ENCODE measurements at regions not wholly inside any gene's neighbourhood (a gene's known extent, or its start where the extent isn't known, plus 50 kb on each side); places are given as distances from the start of the nearest gene placed in this dataset.

- no TSS peak for BruUV-seq (replicated peaks)
- no peaks in the 10 kb centered on the region for H3K36me3 ChIP-seq (ENCODE audit: control insufficient read depth in 2 of 2, extremely low read depth in 1 of 2, insufficient read depth in 2 of 2, low read length in 2 of 2)
- POLR2A ChIA-PET: no interaction called here
- CTCF ChIA-PET: interaction anchor here (1.3 to 2.0 kb wide), 3 partner anchors 137 to 303 kb away, joined by 3 to 8 read pairs (median 6); no protein-coding TSS in a partner anchor
- DNase-seq (ENCODE audit: low read depth, low spot score): peak; percentile 66
- H3K4me2 ChIP-seq (ENCODE audit: insufficient read depth, low read length): peak overlapping the region; percentile 27
- no peaks in the 10 kb centered on the region for H3K79me2 ChIP-seq (ENCODE audit: control insufficient read depth, insufficient read depth, low read length)
- intact Hi-C loops (cut with micrococcal nuclease) (no loop called here), dilution Hi-C loops (cut with MboI; ENCODE audit: extremely low pct_ligation_motif_present, low sequenced_read_pairs) (no loop called here)
- TF ChIP-seq CTCF (IDR thresholded peaks at IDR 0.05; ENCODE audit: extremely low read depth in 1 of 2, insufficient read depth in 1 of 2, low read depth in 1 of 2, low read length in 2 of 2) (no peak), MYC (IDR thresholded peaks at IDR 0.05; ENCODE audit: low read depth, low read length) (no peak), POLR2A (IDR thresholded peaks at IDR 0.05; ENCODE audit: low read depth, low read length) (no peak), POLR2AphosphoS5 (IDR thresholded peaks at IDR 0.05; ENCODE audit: insufficient read depth, low read depth, low read length) (no peak), GATA2 (IDR thresholded peaks at IDR 0.05; ENCODE audit: insufficient read depth, insufficient read length, low read depth, low read length) (no peak), FOS (IDR thresholded peaks at IDR 0.05; ENCODE audit: borderline replicate concordance, insufficient read depth, low read length) (no peak), JUN (IDR thresholded peaks at IDR 0.05; ENCODE audit: borderline replicate concordance, insufficient read depth, insufficient read length, low read depth) (no peak), MAX (IDR thresholded peaks at IDR 0.05; ENCODE audit: insufficient read depth, insufficient read length) (no peak), EZH2 (IDR thresholded peaks at IDR 0.05; ENCODE audit: borderline replicate concordance, low read depth, low read length, severe bottlenecking) (no peak)
- H3K4me1 ChIP-seq (ENCODE audit: control insufficient read depth, extremely low read depth, insufficient read depth, low read length): peaks cover 43% of the 10 kb centered on the region
- peak; percentile 56 for FAIRE-seq
- H3K27me3 ChIP-seq (ENCODE audit: control insufficient read depth in 2 of 2, insufficient read depth in 2 of 2, low read length in 2 of 2): no peaks in the 10 kb centered on the region
- no peaks in the 10 kb centered on the region for H3K9me3 ChIP-seq (replicated peaks; ENCODE audit: control insufficient read depth, insufficient read depth, low read length)
- H3K27ac ChIP-seq (ENCODE audit: insufficient read depth, low read depth, low read length): peak overlapping the region; percentile 63
- no peaks in the 10 kb centered on the region for H3K9me1 ChIP-seq (replicated peaks; ENCODE audit: control insufficient read depth, extremely low read depth, insufficient read depth, low read length)
- no peak overlapping the region for H3K9ac ChIP-seq (replicated peaks; ENCODE audit: extremely low read depth, insufficient read depth, low read length)
- H2AFZ ChIP-seq (ENCODE audit: low read depth, low read length): peak overlapping the region; percentile 74
- no peak overlapping the region for H3K4me3 ChIP-seq (replicated peaks in 1 of 3; ENCODE audit: insufficient read depth in 1 of 3, low read depth in 1 of 3, low read length in 3 of 3)
- no peaks in the 10 kb centered on the region for H4K20me1 ChIP-seq (replicated peaks; ENCODE audit: control insufficient read depth, extremely low read depth, insufficient read depth, low read length)
Measured at GRCh38 chr3:70854108-70854507, 541.7 kb upstream of the MDFIC2 start.

Data from endothelial cell of umbilical vein (primary cell).